GM19328 (cell line): ENCODE measurements at regions not wholly inside any gene's neighbourhood (a gene's known extent, or its start where the extent isn't known, plus 50 kb on each side); places are given as distances from the start of the nearest gene placed in this dataset.

ENCODE experiments used
- ATAC-seq: cut with Tn5 transposase; IDR thresholded peaks from one replicate; pipeline ENCODE4 v1.9.1; 2021; ENCODE audit warnings: mild to moderate bottlenecking, moderate library complexity; ENCODE audit not compliant: unreplicated experiment

GRCh38 chr6:79307321-79308036, 73.0 kb upstream of the HMGN3 start:
- ATAC-seq: no peak

- ATAC-seq: no peak
These were observed 70.5 kb upstream of the HMGN3 start for GRCh38 chr6:79305020-79305419.

- no peak for ATAC-seq
These were observed 67.9 kb upstream of the HMGN3 start for GRCh38 chr6:79302341-79302740.

- ATAC-seq: no peak
These were observed 66.8 kb upstream of the HMGN3 start for GRCh38 chr6:79301290-79301689.

- ATAC-seq: no peak
These were observed 61.7 kb upstream of the HMGN3 start for GRCh38 chr6:79296211-79296610.
